GM20000 (cell line): ENCODE measurements at regions not wholly inside any gene's neighbourhood (a gene's known extent, or its start where the extent isn't known, plus 50 kb on each side); places are given as distances from the start of the nearest gene placed in this dataset.
"Not testable (repeated sequence)": the region's sequence is repeated elsewhere in the genome, so short reads cannot be mapped to it uniquely, and the experiment has no call there.

Experiments
- DNase-seq: peaks from one replicate; pipeline ENCODE4 v3.0.0; 2012; ENCODE audit warnings: low spot score
- TF ChIP-seq, protein P1 (sequence below): IDR thresholded peaks from 2 replicates; pipeline ENCODE4 v1.5.1; 2012; ENCODE audit warnings: mild to moderate bottlenecking, control low read depth; ENCODE audit errors: extremely low read depth, missing control alignments

DNA sequence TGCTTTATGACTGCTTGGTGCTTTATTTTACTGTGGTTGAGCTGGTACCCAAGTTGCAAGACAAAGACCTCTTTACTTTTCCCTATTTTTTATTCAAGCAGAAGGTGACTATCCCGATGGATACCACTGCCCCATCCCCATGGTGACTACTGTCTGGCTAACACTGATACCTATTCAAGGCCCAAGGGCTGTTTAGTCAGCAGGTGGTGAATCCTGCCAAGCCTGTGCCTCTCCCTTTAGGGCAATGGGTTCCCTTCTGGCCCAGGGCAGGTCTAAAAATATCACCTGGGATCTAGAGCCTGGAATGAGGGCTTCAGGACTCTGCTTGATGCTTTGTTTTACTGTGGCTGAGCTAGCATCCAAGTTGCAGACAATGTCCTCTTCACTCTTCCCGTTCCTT lies 510.0 kb upstream of the GRAMD2B start:
- DNase-seq: no peak
- TF ChIP-seq, protein P1, sequence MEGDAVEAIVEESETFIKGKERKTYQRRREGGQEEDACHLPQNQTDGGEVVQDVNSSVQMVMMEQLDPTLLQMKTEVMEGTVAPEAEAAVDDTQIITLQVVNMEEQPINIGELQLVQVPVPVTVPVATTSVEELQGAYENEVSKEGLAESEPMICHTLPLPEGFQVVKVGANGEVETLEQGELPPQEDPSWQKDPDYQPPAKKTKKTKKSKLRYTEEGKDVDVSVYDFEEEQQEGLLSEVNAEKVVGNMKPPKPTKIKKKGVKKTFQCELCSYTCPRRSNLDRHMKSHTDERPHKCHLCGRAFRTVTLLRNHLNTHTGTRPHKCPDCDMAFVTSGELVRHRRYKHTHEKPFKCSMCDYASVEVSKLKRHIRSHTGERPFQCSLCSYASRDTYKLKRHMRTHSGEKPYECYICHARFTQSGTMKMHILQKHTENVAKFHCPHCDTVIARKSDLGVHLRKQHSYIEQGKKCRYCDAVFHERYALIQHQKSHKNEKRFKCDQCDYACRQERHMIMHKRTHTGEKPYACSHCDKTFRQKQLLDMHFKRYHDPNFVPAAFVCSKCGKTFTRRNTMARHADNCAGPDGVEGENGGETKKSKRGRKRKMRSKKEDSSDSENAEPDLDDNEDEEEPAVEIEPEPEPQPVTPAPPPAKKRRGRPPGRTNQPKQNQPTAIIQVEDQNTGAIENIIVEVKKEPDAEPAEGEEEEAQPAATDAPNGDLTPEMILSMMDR: no peak

- TF ChIP-seq, protein P1: no peak
Observed at GRCh38 chr5:125914471-125914870, 508.7 kb upstream of the GRAMD2B start.

DNA sequence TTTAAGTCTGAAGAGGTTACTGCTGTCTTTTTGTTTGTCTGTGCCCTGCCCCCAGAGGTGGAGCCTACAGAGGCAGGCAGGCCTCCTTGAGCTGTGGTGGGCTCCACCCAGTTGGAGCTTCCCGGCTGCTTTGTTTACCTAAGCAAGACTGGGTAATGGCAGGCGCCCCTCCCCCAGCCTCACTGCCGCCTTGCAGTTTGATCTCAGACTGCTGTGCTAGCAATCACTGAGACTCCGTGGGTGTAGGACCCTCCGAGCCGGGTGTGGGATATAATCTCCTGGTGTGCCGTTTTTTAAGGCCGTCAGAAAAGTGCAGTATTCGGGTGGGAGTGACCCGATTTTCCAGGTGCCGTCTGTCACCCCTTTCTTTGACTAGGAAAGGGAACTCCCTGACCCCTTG lies 499.3 kb upstream of the GRAMD2B start:
- DNase-seq: not testable (repeated sequence)

More at GRCh38 chr5:125914471-125914870, 508.7 kb upstream of the GRAMD2B start:
- no peak for DNase-seq

DNA sequence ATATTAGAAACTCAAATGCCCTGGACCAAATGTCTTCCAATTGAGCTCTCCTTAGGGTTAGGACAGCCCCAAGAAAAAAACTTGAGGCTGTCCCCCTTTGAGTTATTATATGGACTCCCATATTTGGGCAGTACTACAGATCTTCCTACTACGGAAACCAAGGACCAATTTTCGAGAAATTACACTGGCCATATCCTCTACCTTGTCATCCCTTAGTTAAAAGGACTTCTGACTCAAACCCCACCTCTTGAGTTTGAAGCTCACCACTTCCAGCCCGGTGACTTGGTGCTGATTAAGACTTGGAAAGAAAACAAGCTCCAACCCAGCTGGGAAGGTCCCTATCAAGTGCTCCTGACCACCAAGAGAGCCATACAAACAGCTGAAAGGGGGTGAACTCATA lies 497.0 kb upstream of the GRAMD2B start:
- TF ChIP-seq, protein P1: no peak
- no peak for DNase-seq

- TF ChIP-seq, protein P1: no peak
- no peak for DNase-seq
Observed at GRCh38 chr5:125928663-125929062, 494.5 kb upstream of the GRAMD2B start.

DNA sequence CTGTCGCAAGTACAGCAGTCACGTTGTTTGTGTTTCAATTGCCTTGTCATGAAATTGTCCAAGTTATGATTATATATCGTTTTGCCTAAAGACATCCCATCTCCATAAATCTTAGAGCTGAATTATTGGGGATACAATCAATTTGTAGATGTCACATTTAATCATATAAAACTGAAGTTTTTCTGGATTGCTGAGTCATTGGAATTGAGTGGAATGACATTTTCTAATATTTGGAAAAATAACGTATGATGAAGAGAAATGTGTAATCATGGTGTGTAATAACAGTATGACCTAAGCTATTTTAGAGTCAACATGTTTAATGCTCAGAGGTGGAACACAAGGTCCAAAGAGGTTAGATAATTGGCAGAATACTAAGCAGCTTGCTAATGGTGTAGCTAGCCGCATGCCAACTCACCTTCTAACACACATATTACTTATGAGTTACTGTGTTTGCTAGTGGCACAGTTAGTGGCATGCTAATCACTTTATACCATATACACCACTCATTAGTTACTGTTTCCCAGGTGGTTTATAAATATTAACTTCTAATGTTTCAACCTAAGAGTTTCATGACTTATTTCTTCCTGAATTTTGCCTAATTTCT lies 473.1 kb upstream of the GRAMD2B start:
- TF ChIP-seq, protein P1: no peak
- no peak for DNase-seq

DNA sequence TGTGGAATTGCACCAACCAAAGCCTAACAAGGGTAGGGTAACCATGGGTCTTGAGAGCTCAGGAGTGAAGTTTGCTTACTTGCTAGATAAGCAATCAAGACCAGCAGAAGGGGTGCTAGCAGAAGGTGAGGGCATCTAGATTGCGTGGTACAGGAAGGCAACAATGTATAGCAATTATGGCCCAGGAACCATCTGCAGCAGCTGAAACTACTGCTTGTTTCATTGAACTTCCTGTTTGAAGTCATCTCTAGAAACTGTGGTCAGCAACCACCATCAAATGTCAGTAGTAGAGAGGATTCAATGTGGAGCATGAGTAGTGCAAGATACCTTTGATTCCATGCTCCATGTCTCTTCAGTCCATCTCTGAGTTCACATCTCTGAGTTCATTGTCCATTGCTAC lies 462.1 kb upstream of the GRAMD2B start:
- TF ChIP-seq, protein P1: no peak

DNA sequence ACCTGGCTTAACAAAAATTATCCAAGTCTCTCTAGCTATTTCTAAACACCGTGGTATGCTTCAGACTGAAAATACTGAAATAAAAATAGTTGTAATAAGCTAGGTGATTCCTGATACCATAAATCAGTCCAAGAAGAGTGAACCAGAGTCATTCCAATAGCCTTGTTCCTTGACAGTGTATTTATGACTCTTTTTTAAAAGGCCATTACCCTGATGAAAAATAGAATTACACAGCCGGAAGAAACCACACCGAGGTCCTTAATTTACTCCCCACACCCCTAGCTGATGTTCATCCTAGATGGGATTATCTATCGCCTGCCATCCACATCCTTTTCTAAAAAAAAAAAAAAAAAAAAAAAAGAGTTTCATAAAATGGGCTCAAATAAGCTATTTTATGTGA lies 457.6 kb upstream of the GRAMD2B start:
- no peak for DNase-seq

More for the DNA sequence above, 462.1 kb upstream of the GRAMD2B start:
- peak; percentile 6 for DNase-seq

More for the DNA sequence above, 457.6 kb upstream of the GRAMD2B start:
- TF ChIP-seq, protein P1: no peak
